ENCODE measurements at regions not wholly inside any gene's neighbourhood (a gene's known extent, or its start where the extent isn't known, plus 50 kb on each side); places are given as distances from the start of the nearest gene placed in this dataset.
"Not testable (repeated sequence)": the region's sequence is repeated elsewhere in the genome, so short reads cannot be mapped to it uniquely, and the experiment has no call there.

DNA sequence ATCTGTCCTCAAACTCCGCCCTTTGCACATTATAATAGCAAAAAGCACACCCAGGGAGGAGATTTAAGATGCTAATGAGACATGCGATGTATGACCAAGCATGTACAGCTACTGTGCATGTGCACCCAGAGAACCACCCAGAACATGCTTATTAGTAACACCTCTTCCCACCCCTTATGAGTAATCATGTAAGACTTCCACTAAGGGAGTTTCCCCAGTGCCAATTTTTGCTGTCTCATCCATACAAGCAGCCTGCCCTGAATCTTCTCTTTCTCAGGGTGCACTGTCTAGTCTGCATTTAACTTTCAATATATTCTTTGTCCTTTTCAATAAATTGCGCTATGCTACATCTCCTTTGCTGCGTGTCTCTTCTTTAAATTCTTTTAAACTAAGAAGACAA is 830.0 kb upstream of the NOVA1 start:
- peak; percentile 60 for DNase-seq

- no peak for DNase-seq
Observed at GRCh38 chr14:27435923-27436670, 838.3 kb upstream of the NOVA1 start.

DNA sequence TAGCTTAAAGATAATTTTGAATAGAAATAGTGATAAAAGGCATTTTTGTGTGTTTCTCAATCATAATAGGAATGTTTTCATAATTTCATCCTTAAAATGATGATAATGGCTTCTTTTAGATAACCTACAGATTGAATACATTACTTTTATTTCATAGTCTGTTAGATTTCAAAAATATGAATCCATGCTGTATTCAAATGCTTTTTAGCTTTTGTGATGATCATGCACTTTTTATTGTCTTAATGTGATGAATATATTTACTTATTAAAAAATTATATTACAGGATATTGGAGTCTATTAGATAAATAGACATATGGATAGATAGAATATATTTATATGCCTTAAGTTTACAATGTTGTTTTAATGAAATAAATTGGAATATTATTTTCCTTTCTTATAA is 886.8 kb upstream of the NOVA1 start:
- no peak for DNase-seq

GRCh38 chr14:27485193-27485592 is 887.4 kb upstream of the NOVA1 start:
- no peak for DNase-seq

DNA sequence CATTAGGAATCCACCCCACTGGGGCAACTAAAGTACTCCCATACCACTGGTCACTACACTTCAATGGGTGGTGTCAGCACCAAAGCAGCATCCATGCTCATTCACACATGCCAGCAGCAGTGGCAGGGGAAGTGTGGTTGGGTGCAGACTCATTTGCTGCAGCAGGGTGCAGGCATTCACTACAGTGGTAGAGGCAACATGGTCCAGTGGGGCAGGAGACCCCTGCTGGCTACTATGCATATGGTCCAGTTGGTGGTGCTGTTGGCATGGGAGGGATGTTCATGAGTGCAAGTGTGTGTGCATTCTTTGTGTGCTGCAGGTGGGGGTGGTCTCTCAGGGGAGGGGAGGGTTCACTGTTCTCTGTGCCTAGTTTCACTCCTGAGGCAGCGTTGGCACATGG is 908.4 kb upstream of the NOVA1 start:
- no peak for DNase-seq

DNA sequence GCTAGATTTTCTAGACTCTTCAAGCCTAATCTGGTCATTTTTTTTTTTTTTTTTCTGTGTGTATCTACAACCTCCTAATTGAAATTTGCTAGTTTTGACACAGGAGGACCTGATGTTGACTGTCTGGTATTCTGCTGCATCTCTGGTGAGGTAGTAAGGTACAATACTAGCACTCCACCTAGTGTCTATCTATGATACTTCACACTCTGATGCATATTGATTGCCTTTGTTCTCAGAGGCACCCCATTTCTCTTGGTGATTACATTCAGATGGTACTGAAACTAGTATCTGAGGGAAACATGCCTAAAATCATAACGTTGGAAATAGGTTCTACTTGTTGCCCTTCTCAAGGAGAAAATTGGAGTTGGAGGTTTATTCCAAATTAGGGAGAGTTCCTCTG is 930.5 kb upstream of the NOVA1 start:
- peak; percentile 21 for DNase-seq

DNA sequence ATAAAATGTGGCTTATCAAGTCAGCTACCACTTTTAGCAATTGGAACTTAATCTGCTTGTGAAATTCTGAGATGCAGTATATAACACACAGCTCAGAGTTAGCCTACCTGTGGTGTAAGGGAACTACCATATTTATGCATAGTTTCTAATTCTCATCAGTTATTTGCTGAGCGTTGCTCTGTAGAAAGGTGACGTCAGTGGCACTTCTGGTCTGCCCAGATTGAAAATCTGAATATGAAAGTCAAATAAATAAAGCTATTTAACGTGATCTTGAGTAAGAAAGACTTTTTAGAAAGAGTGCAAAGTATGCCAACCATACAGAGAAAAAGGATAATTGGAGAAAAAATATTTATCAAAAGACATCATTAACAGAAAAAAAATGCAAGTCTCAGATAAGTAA is 938.9 kb upstream of the NOVA1 start:
- DNase-seq = no peak

GRCh38 chr14:27546111-27546510 is 948.3 kb upstream of the NOVA1 start:
- DNase-seq = no peak

DNA sequence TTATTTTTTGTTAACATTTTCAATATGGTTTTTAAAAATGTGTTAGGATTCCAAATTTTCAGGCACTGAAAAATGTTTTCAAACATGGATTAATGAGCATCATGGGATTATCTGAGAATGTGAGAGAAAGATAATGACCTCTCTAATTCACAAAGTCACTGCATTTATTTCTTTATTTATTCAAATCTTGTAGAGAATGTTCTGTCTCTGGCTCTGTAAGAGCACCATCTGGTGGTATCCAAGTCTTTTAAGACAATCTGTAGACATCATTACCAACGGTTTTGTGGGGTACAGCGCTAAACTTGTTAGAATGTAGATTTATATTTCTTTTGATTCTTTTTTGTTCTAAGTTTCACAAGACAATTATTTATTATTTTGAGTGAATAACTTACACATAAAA is 956.0 kb upstream of the NOVA1 start:
- DNase-seq = no peak

DNA sequence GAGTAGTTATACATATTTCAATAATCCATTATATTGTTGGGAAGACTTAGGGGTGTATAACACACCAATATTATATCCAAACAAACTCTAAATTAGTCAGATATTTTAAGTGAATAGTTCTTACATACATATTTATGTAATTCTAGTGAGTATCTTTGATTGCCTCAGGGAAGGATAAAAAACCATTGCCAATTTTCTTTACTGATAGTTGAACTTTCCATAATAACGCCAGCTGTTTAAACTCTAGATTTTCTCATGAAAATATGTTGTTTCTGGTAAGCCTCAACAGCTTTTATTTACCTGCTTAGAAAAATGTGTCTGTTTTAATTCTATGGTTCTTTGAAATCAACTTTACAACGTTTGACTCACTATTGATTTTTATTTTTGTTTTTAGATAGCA is 959.6 kb upstream of the NOVA1 start:
- DNase-seq = no peak

- DNase-seq = no peak
Observed at GRCh38 chr14:27559848-27560247, 962.0 kb upstream of the NOVA1 start.

DNA sequence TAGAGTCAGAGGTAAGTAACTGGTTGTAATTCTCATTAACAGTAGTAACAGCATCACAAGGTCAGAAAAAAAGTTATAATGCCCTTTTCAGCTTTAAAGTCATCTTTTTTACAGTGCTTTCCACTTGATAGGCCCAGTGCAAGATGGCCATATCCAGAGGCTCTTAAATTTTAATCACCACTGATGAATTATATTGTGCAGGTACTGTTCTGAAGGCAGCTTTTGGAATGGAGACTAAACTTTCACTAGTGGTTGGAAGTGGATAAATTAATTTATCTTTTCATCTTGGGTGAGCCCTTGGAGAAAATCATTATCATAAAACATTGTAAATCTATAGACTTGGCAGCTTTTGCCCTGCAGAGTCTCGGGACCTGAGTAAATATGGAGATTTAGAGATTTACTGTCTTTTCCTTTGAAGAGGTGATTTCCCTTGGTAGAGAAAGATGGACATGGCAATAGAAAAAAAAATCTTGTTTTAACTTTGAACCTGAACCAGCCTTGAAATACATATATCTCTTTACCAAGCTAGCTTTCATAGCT is 969.1 kb upstream of the NOVA1 start:
- no peak for DNase-seq

GRCh38 chr14:27573018-27573417 is 975.2 kb upstream of the NOVA1 start:
- DNase-seq = no peak

GRCh38 chr14:27587103-27587502 is 989.3 kb upstream of the NOVA1 start:
- DNase-seq = no peak

- no peak for DNase-seq
Observed at GRCh38 chr14:27605282-27605681, 1007.4 kb upstream of the NOVA1 start.

DNA sequence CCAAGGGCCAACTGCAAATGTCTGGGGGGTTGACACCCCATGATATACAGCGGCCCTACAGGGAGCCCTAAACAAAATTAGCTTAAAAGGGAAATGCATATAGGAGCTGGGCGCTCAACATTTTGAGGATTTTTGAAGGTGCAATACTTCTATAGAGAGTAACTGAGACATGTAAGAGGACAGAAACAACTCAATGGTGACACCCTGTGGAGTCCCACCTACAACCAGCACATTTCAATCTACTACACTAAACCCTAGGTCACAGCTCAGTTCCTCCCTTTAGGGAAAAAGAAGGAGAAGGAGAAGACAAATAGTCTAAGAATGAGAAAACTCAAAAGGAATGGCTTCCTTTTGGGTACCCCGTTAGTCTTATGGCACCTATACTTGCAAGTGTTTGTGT is 1010.5 kb upstream of the NOVA1 start:
- DNase-seq = no peak

- no peak for DNase-seq
Observed at GRCh38 chr14:27612121-27612520, 1014.3 kb upstream of the NOVA1 start.

DNA sequence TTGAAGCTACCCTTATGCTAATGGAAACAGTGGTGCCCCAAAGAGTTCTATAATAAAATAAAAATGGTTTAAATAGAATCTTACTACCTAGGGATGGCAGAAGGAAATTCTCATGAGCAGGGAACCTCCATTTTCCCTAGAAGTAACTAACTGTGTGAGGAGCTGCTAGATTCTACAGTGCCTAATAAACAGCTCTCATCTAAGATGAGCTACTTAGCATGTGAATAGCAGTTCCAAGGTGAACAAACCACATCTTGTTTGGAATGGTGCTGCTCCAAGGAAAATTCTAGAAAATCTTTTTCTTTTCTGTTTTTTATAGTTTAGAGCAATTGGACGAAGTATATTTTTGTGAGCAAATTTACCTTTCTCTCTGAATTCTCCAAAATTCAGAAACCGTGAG is 1015.3 kb upstream of the NOVA1 start:
- DNase-seq = no peak

- DNase-seq = no peak
Observed at GRCh38 chr14:27623782-27624181, 1025.9 kb upstream of the NOVA1 start.

DNA sequence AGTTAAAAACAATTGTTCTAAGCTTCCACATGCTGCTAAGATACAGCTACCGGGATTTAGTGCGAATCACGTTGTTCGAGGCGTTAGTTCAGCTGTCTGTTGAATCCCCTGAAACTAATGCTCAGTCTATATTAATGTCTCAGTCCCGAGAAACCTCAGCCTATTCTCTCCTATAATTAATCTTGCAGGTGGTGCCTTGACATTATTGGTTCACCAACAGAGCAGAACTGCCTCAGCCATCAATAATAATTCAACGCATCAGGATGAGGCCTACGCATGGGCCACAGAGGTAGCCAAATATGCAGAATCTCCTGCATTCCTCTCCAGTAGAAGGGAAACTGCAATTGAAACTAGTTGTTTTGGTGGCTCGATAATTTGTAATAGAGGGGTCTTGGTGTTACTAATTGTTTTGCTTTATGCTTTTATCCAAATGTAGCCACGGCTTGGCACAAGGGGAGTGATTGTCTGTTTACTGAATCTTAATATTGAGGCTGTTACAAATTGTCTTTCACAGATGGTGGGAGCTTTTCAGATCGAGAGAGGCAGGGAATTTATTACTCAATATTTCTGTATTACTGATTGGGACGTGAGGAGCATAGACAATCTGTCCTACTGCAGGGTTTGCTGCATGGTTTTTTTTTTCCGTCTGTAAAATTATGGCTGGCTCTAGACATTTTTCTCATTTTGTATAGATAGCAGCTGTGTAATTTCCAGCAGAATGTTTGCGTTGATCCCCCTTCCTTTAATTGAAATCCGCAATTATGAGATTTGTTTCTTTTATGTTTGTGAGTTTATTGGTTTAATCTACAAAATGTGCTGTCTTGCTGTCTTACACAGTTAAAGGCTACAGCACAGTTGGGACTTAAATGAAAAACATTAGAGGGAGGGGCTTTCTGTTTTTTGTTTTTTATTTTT is 1036.5 kb upstream of the NOVA1 start:
- DNase-seq = no peak

GRCh38 chr14:27640688-27641087 is 1042.9 kb upstream of the NOVA1 start:
- DNase-seq = not testable (repeated sequence)

DNA sequence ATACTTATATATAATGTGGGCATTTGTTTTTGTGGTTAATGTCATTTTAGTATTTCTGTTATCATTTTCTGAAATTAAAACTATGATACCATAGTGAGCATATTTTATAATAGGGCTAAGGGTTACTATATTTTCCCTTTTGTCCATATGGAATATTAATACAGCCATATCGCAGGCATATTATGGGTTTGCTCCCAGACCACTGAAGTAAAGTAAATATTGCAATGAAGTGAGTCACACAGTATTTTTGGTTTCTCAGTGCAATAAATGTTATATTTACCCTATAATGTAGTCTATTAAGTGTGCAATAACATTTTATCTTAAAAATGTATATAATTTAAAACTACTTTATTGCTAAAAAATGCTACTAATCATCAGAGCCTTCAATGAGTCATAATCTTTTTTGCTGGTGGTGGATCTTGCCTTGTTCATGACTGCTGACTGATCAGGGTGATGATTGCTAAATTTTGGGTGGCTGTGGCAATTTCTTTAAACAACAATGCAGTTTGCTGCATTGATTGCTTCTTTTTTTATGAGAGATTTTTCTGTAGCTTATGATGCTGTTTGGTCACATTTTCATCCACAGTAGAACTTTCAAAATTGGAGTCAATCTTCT is 1044.5 kb upstream of the NOVA1 start:
- DNase-seq = no peak

DNA sequence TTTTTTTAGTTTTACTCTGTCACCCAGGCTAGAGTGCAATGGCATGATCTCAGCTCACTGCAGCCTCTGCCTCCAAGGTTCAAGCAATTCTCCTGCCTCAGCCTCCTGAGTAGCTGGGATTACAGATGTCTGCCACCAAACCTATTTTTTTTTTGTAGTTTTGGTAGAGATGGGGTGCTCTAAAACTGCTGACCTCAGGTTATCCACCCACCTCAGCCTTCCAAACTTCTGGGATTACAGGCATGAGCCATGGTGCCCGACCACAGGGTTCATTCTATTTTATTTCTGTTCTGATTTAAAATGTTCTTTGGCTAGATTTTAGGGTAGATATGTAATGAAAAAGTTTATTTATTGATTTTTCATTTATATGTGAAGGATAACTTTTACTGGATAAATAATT is 1062.8 kb upstream of the NOVA1 start:
- DNase-seq = no peak

- DNase-seq = no peak
Observed at GRCh38 chr14:27668531-27668930, 1070.7 kb upstream of the NOVA1 start.
